OCI-LY1 (cell line): ENCODE measurements at regions not wholly inside any gene's neighbourhood (a gene's known extent, or its start where the extent isn't known, plus 50 kb on each side); places are given as distances from the start of the nearest gene placed in this dataset.

Source experiments
- H2AFZ ChIP-seq: fragments of 200-600 bp; sonication (generic), shearing (Covaris generic); 2 replicates; pipeline ENCODE4 v1.6.0; 2014; ENCODE audit warnings: antibody characterized with exemption, mild to moderate bottlenecking, low read length
- H3F3A ChIP-seq: fragments of 200-600 bp; sonication (generic), shearing (Covaris generic); 2 replicates; pipeline ENCODE4 v1.6.0; 2014; ENCODE audit warnings: mild to moderate bottlenecking, antibody characterized with exemption, low read length, moderate library complexity; ENCODE audit not compliant: insufficient read depth
- H3K27ac ChIP-seq: fragments of 200-600 bp; sonication (generic); 2 replicates; pipeline ENCODE4 v1.5.1; 2014; ENCODE audit warnings: low read length, mixed run types, mild to moderate bottlenecking, low read depth; ENCODE audit not compliant: poor library complexity, severe bottlenecking
- H3K27me3 ChIP-seq: fragments of 200-600 bp; sonication (generic); 2 replicates; pipeline ENCODE4 v1.6.0; 2014; ENCODE audit warnings: antibody characterized with exemption, mild to moderate bottlenecking, low read length, moderate library complexity; ENCODE audit not compliant: insufficient read depth
- H3K36me3 ChIP-seq: fragments of 200-600 bp; sonication (generic); 2 replicates; pipeline ENCODE4 v1.6.1; 2014; ENCODE audit warnings: mild to moderate bottlenecking, antibody characterized with exemption, low read length, moderate library complexity, mixed read lengths; ENCODE audit not compliant: insufficient read depth
- H3K4me1 ChIP-seq: fragments of 200-600 bp; sonication (generic); 2 replicates; pipeline ENCODE4 v1.5.1; 2014; ENCODE audit warnings: mild to moderate bottlenecking, low read length, moderate library complexity; ENCODE audit not compliant: insufficient read depth, severe bottlenecking
- H3K4me2 ChIP-seq: fragments of 200-600 bp; sonication (generic), shearing (Covaris generic); 2 replicates; pipeline ENCODE4 v1.6.1; 2014; ENCODE audit warnings: low read length
- H3K4me3 ChIP-seq: fragments of 200-600 bp; sonication (generic); 2 replicates; pipeline ENCODE4 v1.5.1; 2014; ENCODE audit warnings: low read length, low read depth, mild to moderate bottlenecking, mixed read lengths; ENCODE audit not compliant: poor library complexity, severe bottlenecking
- H3K79me2 ChIP-seq: fragments of 200-600 bp; shearing (Covaris generic); 2 replicates; pipeline ENCODE4 v1.6.1; 2016; ENCODE audit warnings: mixed run types, low read length, mixed read lengths; ENCODE audit not compliant: insufficient read depth
- H3K9ac ChIP-seq: fragments of 200-600 bp; sonication (generic), shearing (Covaris generic); 2 replicates; pipeline ENCODE4 v1.6.1; 2014; ENCODE audit warnings: mild to moderate bottlenecking, low read length, mixed read lengths
- H3K9me2 ChIP-seq: fragments of 200-600 bp; sonication (generic), shearing (Covaris generic); 2 replicates; pipeline ENCODE4 v1.6.1; 2014; ENCODE audit warnings: low read depth, mild to moderate bottlenecking, low read length, mixed read lengths
- H3K9me3 ChIP-seq: fragments of 200-600 bp; shearing (Covaris generic); 2 replicates; pipeline ENCODE4 v1.6.1; 2014; ENCODE audit warnings: low read length, mixed read lengths
- H4K20me1 ChIP-seq: fragments of 200-600 bp; sonication (generic), shearing (Covaris generic); 2 replicates; pipeline ENCODE4 v1.6.0; 2016; ENCODE audit warnings: mild to moderate bottlenecking, low read length; ENCODE audit not compliant: insufficient read depth
- EZH2 ChIP-seq: fragments of 200-600 bp; sonication (generic), shearing (Covaris generic); IDR thresholded peaks from 2 replicates; pipeline ENCODE4 v1.8.0; 2017; ENCODE audit warnings: borderline replicate concordance, mixed run types, mild to moderate bottlenecking, antibody characterized with exemption, low read length, moderate library complexity, mixed read lengths
- TF ChIP-seq, protein P1 (sequence below): fragments of 200-600 bp; sonication (generic), shearing (Covaris generic); IDR thresholded peaks from 2 replicates; pipeline ENCODE4 v1.5.1; 2017; ENCODE audit warnings: mild to moderate bottlenecking, antibody characterized with exemption, low read length, moderate library complexity, mixed read lengths

DNA sequence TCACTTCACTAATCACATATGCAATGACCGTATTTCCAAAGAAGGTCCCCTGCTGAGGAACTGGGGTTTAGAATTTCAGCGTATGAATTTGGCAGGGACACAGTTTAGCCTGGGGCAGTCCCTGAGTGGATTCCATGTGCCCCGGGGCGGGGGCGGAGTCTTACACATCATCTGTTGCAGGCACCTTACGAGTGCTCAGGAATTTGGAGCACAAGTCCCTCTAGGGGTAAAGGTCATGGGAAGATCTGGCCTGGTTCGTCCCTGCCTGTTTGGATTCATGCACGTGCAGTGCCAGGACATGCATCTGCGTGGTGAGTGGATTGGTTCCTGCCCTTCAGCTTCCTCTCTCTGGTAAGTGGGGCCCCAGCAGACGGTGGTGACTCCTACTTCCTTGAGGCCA, 208.3 kb upstream of the C1orf174 start:
- H3K9ac ChIP-seq = no peak overlapping the region
- TF ChIP-seq EZH2 = no peak
- TF ChIP-seq, protein P1, sequence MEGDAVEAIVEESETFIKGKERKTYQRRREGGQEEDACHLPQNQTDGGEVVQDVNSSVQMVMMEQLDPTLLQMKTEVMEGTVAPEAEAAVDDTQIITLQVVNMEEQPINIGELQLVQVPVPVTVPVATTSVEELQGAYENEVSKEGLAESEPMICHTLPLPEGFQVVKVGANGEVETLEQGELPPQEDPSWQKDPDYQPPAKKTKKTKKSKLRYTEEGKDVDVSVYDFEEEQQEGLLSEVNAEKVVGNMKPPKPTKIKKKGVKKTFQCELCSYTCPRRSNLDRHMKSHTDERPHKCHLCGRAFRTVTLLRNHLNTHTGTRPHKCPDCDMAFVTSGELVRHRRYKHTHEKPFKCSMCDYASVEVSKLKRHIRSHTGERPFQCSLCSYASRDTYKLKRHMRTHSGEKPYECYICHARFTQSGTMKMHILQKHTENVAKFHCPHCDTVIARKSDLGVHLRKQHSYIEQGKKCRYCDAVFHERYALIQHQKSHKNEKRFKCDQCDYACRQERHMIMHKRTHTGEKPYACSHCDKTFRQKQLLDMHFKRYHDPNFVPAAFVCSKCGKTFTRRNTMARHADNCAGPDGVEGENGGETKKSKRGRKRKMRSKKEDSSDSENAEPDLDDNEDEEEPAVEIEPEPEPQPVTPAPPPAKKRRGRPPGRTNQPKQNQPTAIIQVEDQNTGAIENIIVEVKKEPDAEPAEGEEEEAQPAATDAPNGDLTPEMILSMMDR = no peak
- no peaks in the 10 kb centered on the region for H3F3A ChIP-seq
- no peak overlapping the region for H3K27ac ChIP-seq
- H3K79me2 ChIP-seq = no peaks in the 10 kb centered on the region
- no peaks in the 10 kb centered on the region for H3K9me3 ChIP-seq
- H3K36me3 ChIP-seq = no peaks in the 10 kb centered on the region
- no peaks in the 10 kb centered on the region for H3K9me2 ChIP-seq
- H3K4me3 ChIP-seq = no peak overlapping the region
- no peaks in the 10 kb centered on the region for H3K4me1 ChIP-seq
- no peaks in the 10 kb centered on the region for H4K20me1 ChIP-seq
- peaks cover 12% of the 10 kb centered on the region; the same call in 1 of the 2 replicates for H3K27me3 ChIP-seq
- H3K4me2 ChIP-seq = no peak overlapping the region
- H2AFZ ChIP-seq = no peak overlapping the region

DNA sequence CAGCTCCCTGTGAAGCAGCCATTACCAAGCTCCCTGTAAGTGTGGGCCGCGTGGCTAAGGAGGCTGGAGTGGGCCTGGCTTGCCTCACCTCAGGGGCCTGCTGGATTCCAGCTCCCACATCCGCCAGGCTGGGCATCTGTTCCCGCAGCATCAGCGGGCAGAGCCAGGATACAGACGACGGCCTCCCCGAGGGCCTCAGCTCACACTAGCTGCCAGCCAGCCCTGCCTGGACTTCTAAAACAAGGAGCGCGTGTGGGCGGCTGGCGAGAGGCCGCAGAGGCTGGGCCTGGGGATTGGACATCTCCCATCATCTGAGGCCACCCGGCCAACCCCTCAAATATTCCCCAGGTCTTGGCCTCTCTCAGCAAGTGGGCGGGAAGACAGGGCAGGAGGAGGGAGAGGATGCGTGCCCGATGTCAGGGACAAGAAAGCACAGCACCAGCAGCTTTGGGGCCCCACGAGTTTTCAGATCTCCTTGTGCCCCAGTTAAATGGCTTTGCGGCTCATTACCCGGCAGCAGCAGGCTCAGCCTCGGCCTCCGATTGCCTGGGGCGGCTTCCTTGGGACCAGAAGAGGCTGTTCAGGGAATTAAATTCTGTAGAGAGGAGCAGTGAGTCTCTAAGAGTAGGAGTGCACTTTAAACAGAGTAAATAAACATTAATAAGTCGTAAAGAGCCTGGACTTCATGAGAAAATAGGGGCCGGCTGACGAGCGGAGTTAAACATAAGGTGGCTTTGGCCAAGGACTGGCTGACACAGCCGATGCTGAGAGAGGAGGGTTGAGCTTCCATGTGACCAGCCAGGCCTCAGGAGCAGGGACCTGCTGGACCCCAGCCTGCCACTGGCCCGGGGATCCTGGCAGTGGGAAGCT, 208.9 kb upstream of the C1orf174 start:
- H3K4me1 ChIP-seq = no peaks in the 10 kb centered on the region
- no peak overlapping the region for H3K4me2 ChIP-seq
- H4K20me1 ChIP-seq = no peaks in the 10 kb centered on the region
- H2AFZ ChIP-seq = no peak overlapping the region
- H3K36me3 ChIP-seq = no peaks in the 10 kb centered on the region
- TF ChIP-seq, protein P1 = no peak
- TF ChIP-seq EZH2 = no peak
- H3K27ac ChIP-seq = no peak overlapping the region
- peaks cover 12% of the 10 kb centered on the region; the same call in 1 of the 2 replicates for H3K27me3 ChIP-seq
- H3K9me2 ChIP-seq = no peaks in the 10 kb centered on the region
- H3F3A ChIP-seq = no peaks in the 10 kb centered on the region
- H3K4me3 ChIP-seq = no peak overlapping the region
- no peaks in the 10 kb centered on the region for H3K79me2 ChIP-seq
- H3K9me3 ChIP-seq = no peaks in the 10 kb centered on the region
- no peak overlapping the region for H3K9ac ChIP-seq

DNA sequence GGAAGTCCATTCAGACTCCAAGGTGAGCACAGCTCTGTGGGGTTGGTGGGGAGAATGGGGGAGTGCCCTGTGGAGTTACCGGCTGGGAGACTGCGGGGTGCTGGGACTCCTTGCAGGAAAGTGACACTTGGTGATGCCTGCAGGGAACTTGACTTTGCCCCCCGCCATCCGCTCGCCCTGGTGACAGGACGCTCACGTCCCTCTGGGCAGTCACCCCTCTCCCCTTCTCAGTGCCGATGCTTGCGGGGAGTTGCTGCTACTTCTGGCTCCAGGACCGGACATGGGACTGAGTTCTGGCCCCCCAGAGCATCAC, 209.5 kb upstream of the C1orf174 start:
- H3K9me3 ChIP-seq = peaks cover 2% of the 10 kb centered on the region; the same call in 1 of the 2 replicates
- peaks cover 12% of the 10 kb centered on the region; the same call in 1 of the 2 replicates for H3K27me3 ChIP-seq
- no peak overlapping the region for H3K4me2 ChIP-seq
- no peaks in the 10 kb centered on the region for H3F3A ChIP-seq
- TF ChIP-seq, protein P1 = no peak
- TF ChIP-seq EZH2 = no peak
- no peak overlapping the region for H3K27ac ChIP-seq
- no peaks in the 10 kb centered on the region for H3K36me3 ChIP-seq
- no peaks in the 10 kb centered on the region for H3K79me2 ChIP-seq
- H3K4me3 ChIP-seq = no peak overlapping the region
- no peaks in the 10 kb centered on the region for H4K20me1 ChIP-seq
- no peak overlapping the region for H3K9ac ChIP-seq
- H2AFZ ChIP-seq = no peak overlapping the region
- no peaks in the 10 kb centered on the region for H3K4me1 ChIP-seq
- H3K9me2 ChIP-seq = no peaks in the 10 kb centered on the region
